Mesenchymal stem cell (in vitro differentiated cells and primary cell): ENCODE measurements at regions not wholly inside any gene's neighbourhood (a gene's known extent, or its start where the extent isn't known, plus 50 kb on each side); places are given as distances from the start of the nearest gene placed in this dataset.

Experiments
- DNase-seq: peaks from one replicate; pipeline ENCODE4 v3.0.0-alpha.2; 2013
- H2AFZ ChIP-seq: one replicate; pipeline ENCODE4 v1.6.1; 2013; ENCODE audit warnings: low read depth, mild to moderate bottlenecking, control low read depth, inconsistent platforms, low read length, moderate library complexity
- H2AK5ac ChIP-seq: 2 replicates; pipeline ENCODE4 v1.6.1; 2013; ENCODE audit warnings: low read length, moderate library complexity, mild to moderate bottlenecking, inconsistent platforms; ENCODE audit not compliant: severe bottlenecking
- H2BK120ac ChIP-seq: one replicate; pipeline ENCODE4 v1.6.1; 2013; ENCODE audit warnings: low read depth, mild to moderate bottlenecking, inconsistent platforms, low read length, moderate library complexity
- H2BK12ac ChIP-seq, 2 experiments: one replicate each; pipeline ENCODE4 v1.6.1; 2013; ENCODE audit warnings: inconsistent platforms in 2 of 2, low read length in 2 of 2, mild to moderate bottlenecking in 2 of 2, moderate library complexity in 2 of 2, control low read depth in 1 of 2
- H2BK15ac ChIP-seq: one replicate; pipeline ENCODE4 v1.6.1; 2013; ENCODE audit warnings: mild to moderate bottlenecking, low read depth, inconsistent platforms; ENCODE audit not compliant: poor library complexity, severe bottlenecking
- H2BK5ac ChIP-seq: 2 replicates; pipeline ENCODE4 v1.6.1; 2013; ENCODE audit warnings: low read depth, mild to moderate bottlenecking, low read length, control low read depth, inconsistent platforms; ENCODE audit not compliant: poor library complexity, severe bottlenecking
- H3K14ac ChIP-seq, 2 experiments: one replicate each; pipeline ENCODE4 v1.6.1; 2013; ENCODE audit warnings: inconsistent platforms in 2 of 2, low read length in 2 of 2, control low read depth in 1 of 2, mild to moderate bottlenecking in 1 of 2, moderate library complexity in 1 of 2
- H3K18ac ChIP-seq, 2 experiments: one replicate each; pipeline ENCODE4 v1.6.1; 2013; ENCODE audit warnings: inconsistent platforms in 2 of 2, low read length in 2 of 2, control low read depth in 1 of 2, low read depth in 1 of 2, mild to moderate bottlenecking in 1 of 2
- H3K23ac ChIP-seq, 2 experiments: one replicate each; pipeline ENCODE4 v1.6.1; 2013; ENCODE audit warnings: inconsistent platforms in 2 of 2, low read length in 2 of 2, mild to moderate bottlenecking in 2 of 2, moderate library complexity in 2 of 2, control low read depth in 1 of 2
- H3K27ac ChIP-seq: 2 replicates; pipeline ENCODE4 v1.5.1; 2013; ENCODE audit warnings: mild to moderate bottlenecking, moderate library complexity, low read length, control low read depth, inconsistent platforms; ENCODE audit not compliant: poor library complexity, severe bottlenecking
- H3K27me3 ChIP-seq, 2 experiments: 2 replicates each; pipeline versions ENCODE4 v1.6.1 to v1.7.0; 2013; ENCODE audit warnings: low read length in 2 of 2, mild to moderate bottlenecking in 2 of 2, moderate library complexity in 2 of 2, control low read depth in 1 of 2, inconsistent platforms in 1 of 2; ENCODE audit not compliant: control insufficient read depth in 1 of 2, insufficient read depth in 1 of 2
- H3K36me3 ChIP-seq, 2 experiments: 2 replicates each; pipeline versions ENCODE4 v1.6.1 to v1.7.0; 2013; ENCODE audit warnings: low read length in 2 of 2, control low read depth in 1 of 2, inconsistent platforms in 1 of 2, low read depth in 1 of 2, mild to moderate bottlenecking in 1 of 2; ENCODE audit not compliant: insufficient read depth in 2 of 2, control insufficient read depth in 1 of 2
- H3K4ac ChIP-seq, 2 experiments: one replicate each; pipeline ENCODE4 v1.6.1; 2013; ENCODE audit warnings: inconsistent platforms in 2 of 2, low read length in 2 of 2, mild to moderate bottlenecking in 2 of 2, moderate library complexity in 2 of 2, control low read depth in 1 of 2, low read depth in 1 of 2
- H3K4me1 ChIP-seq: 2 replicates; pipeline ENCODE4 v1.6.1; 2013; ENCODE audit warnings: low read depth, low read length, control low read depth; ENCODE audit not compliant: control insufficient read depth, insufficient read depth
- H3K4me2 ChIP-seq: 2 replicates; pipeline ENCODE4 v1.6.1; 2013; ENCODE audit warnings: low read length, mild to moderate bottlenecking, inconsistent platforms; ENCODE audit not compliant: poor library complexity, severe bottlenecking
- H3K4me3 ChIP-seq, 2 experiments: 2 replicates each; pipeline versions ENCODE4 v1.5.1 to v1.7.0; 2013; ENCODE audit warnings: low read length in 2 of 2, mild to moderate bottlenecking in 2 of 2, control low read depth in 1 of 2, low read depth in 1 of 2; ENCODE audit not compliant: insufficient read depth in 1 of 2
- H3K79me1 ChIP-seq: replicated peaks from 2 replicates; pipeline ENCODE4 v1.6.1; 2013; ENCODE audit warnings: mild to moderate bottlenecking, control low read depth, low read length, inconsistent platforms; ENCODE audit not compliant: poor library complexity, severe bottlenecking
- H3K9ac ChIP-seq: 2 replicates; pipeline ENCODE4 v1.7.0; 2013; ENCODE audit warnings: mild to moderate bottlenecking, low read length, moderate library complexity
- H3K9me3 ChIP-seq: 2 replicates; pipeline ENCODE4 v1.7.0; 2013; ENCODE audit warnings: mild to moderate bottlenecking, low read length; ENCODE audit not compliant: control insufficient read depth
- H4K8ac ChIP-seq: one replicate; pipeline ENCODE4 v1.6.1; 2013; ENCODE audit warnings: inconsistent platforms, mild to moderate bottlenecking, low read length, moderate library complexity
- H4K91ac ChIP-seq: one replicate; pipeline ENCODE4 v1.6.1; 2013; ENCODE audit warnings: mild to moderate bottlenecking, low read length, inconsistent platforms
- WGBS: methylation state at CpG from one replicate; pipeline ENCODE4 v1.1.7; 2013; ENCODE audit warnings: mixed read lengths; 5-methylcytosine and 5-hydroxymethylcytosine counted together

DNA sequence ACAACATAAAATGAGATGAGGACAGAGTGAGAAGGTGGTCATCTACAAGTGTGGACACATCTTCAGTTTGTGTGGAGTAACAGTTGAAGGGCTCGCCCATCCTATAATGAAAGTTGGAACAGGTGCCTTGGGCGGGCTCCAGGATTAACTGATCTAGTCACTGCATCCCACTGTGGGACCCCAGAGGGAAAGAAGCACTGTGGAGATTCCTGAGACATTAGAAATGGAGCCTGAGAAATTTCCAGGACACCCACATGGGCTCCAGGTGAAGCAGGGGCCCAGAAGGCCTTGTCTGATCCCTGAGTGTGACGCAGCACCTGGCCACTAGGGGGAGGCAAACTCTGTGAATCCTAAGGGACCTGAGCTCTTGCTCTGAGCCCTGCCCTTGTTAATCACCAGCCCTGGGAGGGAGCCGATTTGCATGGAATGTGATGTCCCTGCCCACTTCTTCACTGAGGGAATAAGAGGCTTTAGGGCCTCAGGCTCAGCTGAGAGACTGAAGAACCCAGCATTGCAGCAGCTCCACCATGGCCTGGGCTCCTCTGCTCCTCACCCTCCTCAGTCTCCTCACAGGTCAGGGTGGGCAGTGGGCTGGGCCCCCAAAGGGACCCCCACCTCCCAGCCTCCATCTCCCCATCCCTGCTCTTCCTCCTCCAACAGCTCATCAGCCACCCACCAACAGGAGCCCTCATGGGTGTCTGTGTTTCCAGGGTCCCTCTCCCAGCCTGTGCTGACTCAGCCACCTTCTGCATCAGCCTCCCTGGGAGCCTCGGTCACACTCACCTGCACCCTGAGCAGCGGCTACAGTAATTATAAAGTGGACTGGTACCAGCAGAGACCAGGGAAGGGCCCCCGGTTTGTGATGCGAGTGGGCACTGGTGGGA is 98.4 kb downstream of the VPREB1 start:
- no peak overlapping the region for H2AFZ ChIP-seq
- no peak overlapping the region for H2BK5ac ChIP-seq
- no peak overlapping the region for H3K4me2 ChIP-seq
- H3K4ac ChIP-seq, result no peak overlapping the region
- H4K8ac ChIP-seq, result no peak overlapping the region
- H3K9me3 ChIP-seq, result no peaks in the 10 kb centered on the region
- H2BK12ac ChIP-seq, result no peak overlapping the region
- no peaks in the 10 kb centered on the region for H3K79me1 ChIP-seq
- no peaks in the 10 kb centered on the region for H3K36me3 ChIP-seq
- H2BK120ac ChIP-seq, result no peak overlapping the region
- H3K27ac ChIP-seq, result no peak overlapping the region
- no peak overlapping the region for H3K4me3 ChIP-seq
- no peak overlapping the region for H2AK5ac ChIP-seq
- no peak overlapping the region for H3K14ac ChIP-seq
- H4K91ac ChIP-seq, result no peak overlapping the region
- no peak overlapping the region for H2BK15ac ChIP-seq
- peaks cover 2% of the 10 kb centered on the region for H3K4me1 ChIP-seq
- DNase-seq, result peak; percentile 24
- no peak overlapping the region for H3K9ac ChIP-seq
- 49% methylated on average over 8 of the region's 8 CpGs for WGBS
- no peak overlapping the region for H3K18ac ChIP-seq
- peaks cover 60 to 81% of the 10 kb centered on the region in 2 experiments for H3K27me3 ChIP-seq
- no peak overlapping the region for H3K23ac ChIP-seq

DNA sequence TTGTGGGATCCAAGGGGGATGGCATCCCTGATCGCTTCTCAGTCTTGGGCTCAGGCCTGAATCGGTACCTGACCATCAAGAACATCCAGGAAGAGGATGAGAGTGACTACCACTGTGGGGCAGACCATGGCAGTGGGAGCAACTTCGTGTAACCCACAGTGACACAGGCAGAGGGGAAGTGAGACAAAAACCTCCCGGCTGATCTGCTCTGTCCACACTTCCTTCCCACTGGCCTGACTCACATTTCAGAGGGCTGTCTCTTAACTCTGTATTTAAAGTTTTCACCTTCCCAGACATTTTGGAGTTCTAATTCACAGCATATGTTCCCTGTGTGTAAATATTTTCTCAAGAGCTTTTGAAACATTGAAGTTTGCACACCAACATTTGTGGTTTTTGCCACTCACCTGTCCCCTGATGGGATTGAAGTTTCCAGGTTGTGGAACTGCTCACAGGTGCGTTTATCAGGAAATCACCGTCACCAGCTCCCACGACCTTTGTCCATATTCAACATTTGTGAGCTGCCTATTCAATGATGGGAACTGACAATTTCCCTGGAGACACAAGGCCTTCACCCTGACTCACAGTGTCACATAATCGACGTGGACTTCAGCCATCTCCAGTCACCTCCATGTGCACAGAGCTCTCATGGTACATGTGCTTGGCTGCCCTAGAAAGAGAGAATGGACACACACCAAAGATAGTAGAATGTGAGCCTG is 99.2 kb downstream of the VPREB1 start:
- no peak overlapping the region for H3K23ac ChIP-seq
- H3K4me3 ChIP-seq, result no peak overlapping the region
- H4K91ac ChIP-seq, result no peak overlapping the region
- H2BK120ac ChIP-seq, result no peak overlapping the region
- H3K4me2 ChIP-seq, result no peak overlapping the region
- 50% methylated on average over 9 of the region's 9 CpGs for WGBS
- H2BK15ac ChIP-seq, result no peak overlapping the region
- H2AK5ac ChIP-seq, result no peak overlapping the region
- H3K4ac ChIP-seq, result no peak overlapping the region
- H2AFZ ChIP-seq, result no peak overlapping the region
- no peak overlapping the region for H2BK5ac ChIP-seq
- H3K18ac ChIP-seq, result no peak overlapping the region
- H4K8ac ChIP-seq, result no peak overlapping the region
- no peaks in the 10 kb centered on the region for H3K36me3 ChIP-seq
- DNase-seq, result no peak
- H3K14ac ChIP-seq, result no peak overlapping the region
- no peak overlapping the region for H2BK12ac ChIP-seq
- no peak overlapping the region for H3K9ac ChIP-seq
- H3K79me1 ChIP-seq, result no peaks in the 10 kb centered on the region
- no peak overlapping the region for H3K27ac ChIP-seq
- peaks cover 2% of the 10 kb centered on the region for H3K4me1 ChIP-seq
- no peaks in the 10 kb centered on the region for H3K9me3 ChIP-seq
- peaks cover 64 to 81% of the 10 kb centered on the region in 2 experiments for H3K27me3 ChIP-seq

DNA sequence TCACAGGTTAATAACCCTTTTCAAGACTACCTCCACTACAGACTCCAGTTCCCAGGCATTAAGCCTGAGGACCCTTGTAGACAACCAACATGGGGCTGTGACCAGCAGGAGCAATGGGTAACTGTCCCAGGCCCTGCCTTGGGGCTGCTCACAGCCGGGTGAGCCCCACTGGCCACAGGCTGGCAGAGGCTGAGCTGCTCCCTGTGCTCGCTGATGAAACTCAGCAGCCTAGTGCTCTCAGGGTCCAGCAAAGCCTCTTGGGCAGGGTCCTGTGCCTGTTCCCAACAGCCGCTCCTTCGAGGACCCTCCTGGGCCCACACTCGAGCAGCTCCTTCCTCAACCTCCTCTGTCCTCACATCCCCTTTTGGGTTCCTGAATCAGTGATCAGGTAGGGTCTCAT is 99.8 kb downstream of the VPREB1 start:
- DNase-seq, result no peak
- no peak overlapping the region for H3K4ac ChIP-seq
- H4K91ac ChIP-seq, result no peak overlapping the region
- no peak overlapping the region for H2BK120ac ChIP-seq
- no peak overlapping the region for H3K9ac ChIP-seq
- H3K79me1 ChIP-seq, result no peaks in the 10 kb centered on the region
- no peak overlapping the region for H2AK5ac ChIP-seq
- H2AFZ ChIP-seq, result no peak overlapping the region
- no peak overlapping the region for H3K18ac ChIP-seq
- H3K4me1 ChIP-seq, result peaks cover 2% of the 10 kb centered on the region
- no peak overlapping the region for H2BK12ac ChIP-seq
- H3K23ac ChIP-seq, result no peak overlapping the region
- no peak overlapping the region for H3K4me3 ChIP-seq
- H3K9me3 ChIP-seq, result no peaks in the 10 kb centered on the region
- peaks cover 64 to 81% of the 10 kb centered on the region in 2 experiments for H3K27me3 ChIP-seq
- WGBS, result 43% methylated on average over 2 of the region's 5 CpGs
- H3K4me2 ChIP-seq, result no peak overlapping the region
- H4K8ac ChIP-seq, result no peak overlapping the region
- H3K14ac ChIP-seq, result no peak overlapping the region
- no peak overlapping the region for H2BK15ac ChIP-seq
- H3K36me3 ChIP-seq, result no peaks in the 10 kb centered on the region
- H2BK5ac ChIP-seq, result no peak overlapping the region
- H3K27ac ChIP-seq, result no peak overlapping the region

DNA sequence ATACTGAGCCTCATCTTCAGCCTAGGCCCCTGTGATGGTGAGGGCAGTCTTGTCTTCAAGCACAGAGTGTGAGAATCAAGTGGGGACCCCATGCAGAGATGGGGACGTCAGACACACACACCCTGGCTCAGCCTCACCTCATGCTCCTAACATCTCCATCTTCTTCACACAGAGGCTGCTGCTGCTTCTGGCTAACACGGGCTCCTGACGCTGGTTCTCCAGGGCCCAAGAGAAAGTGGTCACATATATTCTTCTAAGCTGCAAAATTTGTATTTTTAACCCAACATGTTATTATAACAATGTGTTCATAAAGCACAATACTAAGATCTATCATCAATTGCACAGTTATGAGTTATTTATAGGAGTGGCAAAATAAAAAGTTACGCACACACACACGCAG is 101.2 kb downstream of the VPREB1 start:
- Histone ChIP-seq H2BK12ac (no peak overlapping the region), H3K27ac (no peak overlapping the region), H3K36me3 (no peaks in the 10 kb centered on the region), H3K18ac (no peak overlapping the region), H3K4me1 (peaks cover 2% of the 10 kb centered on the region), H2AK5ac (no peak overlapping the region), H3K9me3 (no peaks in the 10 kb centered on the region), H2BK5ac (no peak overlapping the region), H3K14ac (no peak overlapping the region), H2BK120ac (no peak overlapping the region), H4K8ac (no peak overlapping the region), H3K23ac (no peak overlapping the region), H3K4ac (no peak overlapping the region), H3K9ac (no peak overlapping the region), H4K91ac (no peak overlapping the region), H3K4me2 (no peak overlapping the region), H3K79me1 (no peaks in the 10 kb centered on the region), H3K27me3 (peaks cover 54 to 81% of the 10 kb centered on the region in 2 experiments), H3K4me3 (no peak overlapping the region), H2BK15ac (no peak overlapping the region), H2AFZ (no peak overlapping the region)
- DNase-seq, result no peak
- 50% methylated on average over 1 of the region's 5 CpGs for WGBS
